Endothelial cell of umbilical vein (primary cell): ENCODE measurements at regions not wholly inside any gene's neighbourhood (a gene's known extent, or its start where the extent isn't known, plus 50 kb on each side); places are given as distances from the start of the nearest gene placed in this dataset.

Experiments used
- EZH2 ChIP-seq: IDR thresholded peaks from 2 replicates; pipeline ENCODE4 v1.6.1; 2012; ENCODE audit warnings: borderline replicate concordance, low read depth, mild to moderate bottlenecking, moderate library complexity, low read length, inconsistent platforms; ENCODE audit not compliant: severe bottlenecking
- FOS ChIP-seq: IDR thresholded peaks from 2 replicates; pipeline ENCODE4 v1.6.1; 2011; ENCODE audit warnings: mild to moderate bottlenecking, low read length, moderate library complexity, borderline replicate concordance; ENCODE audit not compliant: insufficient read depth
- GATA2 ChIP-seq: IDR thresholded peaks from 2 replicates; pipeline ENCODE4 v1.7.0; 2011; ENCODE audit warnings: low read depth, mild to moderate bottlenecking, moderate library complexity, mixed read lengths, low read length; ENCODE audit not compliant: insufficient read length, insufficient read depth
- JUN ChIP-seq: IDR thresholded peaks from 2 replicates; pipeline ENCODE4 v1.6.1; 2011; ENCODE audit warnings: borderline replicate concordance, low read depth; ENCODE audit not compliant: insufficient read length, insufficient read depth
- MYC ChIP-seq: IDR thresholded peaks from one replicate; pipeline ENCODE4 v1.6.1; 2011; ENCODE audit warnings: mild to moderate bottlenecking, low read depth, low read length
- POLR2A ChIP-seq: IDR thresholded peaks from 2 replicates; pipeline ENCODE4 v1.6.1; 2012; ENCODE audit warnings: low read depth, mild to moderate bottlenecking, control low read depth, low read length
- POLR2AphosphoS5 ChIP-seq: IDR thresholded peaks from 2 replicates; pipeline ENCODE4 v1.6.1; 2012; ENCODE audit warnings: low read depth, mild to moderate bottlenecking, control low read depth, low read length, moderate library complexity; ENCODE audit not compliant: insufficient read depth
- TF ChIP-seq, protein P1 (sequence below), 2 donors: IDR thresholded peaks; 1 replicate in 1 of 2; 2 replicates in 1 of 2; pipeline ENCODE4 v1.5.1; 2011; ENCODE audit warnings: low read length in 2 of 2, mild to moderate bottlenecking in 2 of 2, moderate library complexity in 2 of 2, control low read depth in 1 of 2, inconsistent platforms in 1 of 2, low read depth in 1 of 2; ENCODE audit not compliant: insufficient read depth in 1 of 2; ENCODE audit errors: extremely low read depth in 1 of 2
- TF ChIP-seq, protein P2 (sequence below): IDR thresholded peaks from 2 replicates; pipeline ENCODE4 v1.6.1; 2011; ENCODE audit not compliant: insufficient read depth, insufficient read length

DNA sequence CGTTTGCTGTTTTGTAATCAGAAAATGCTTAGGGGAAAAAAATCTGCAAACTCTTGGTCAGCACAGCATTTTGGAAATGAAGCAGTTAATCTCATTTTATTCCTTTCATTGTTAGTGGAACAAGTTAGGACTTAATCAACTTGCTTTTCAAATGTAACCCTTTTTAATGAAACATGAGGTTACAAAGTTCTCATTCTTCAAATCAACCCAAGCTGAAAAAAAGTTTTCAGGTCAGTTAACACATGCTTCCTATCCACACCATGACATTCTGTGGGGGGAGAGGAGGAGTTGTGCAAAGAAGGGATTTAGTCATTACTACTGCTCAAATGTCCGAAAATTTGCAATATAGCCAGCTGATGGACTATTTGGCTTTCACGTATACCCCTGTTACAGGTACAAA lies 283.2 kb upstream of the LYPLAL1 start:
- TF ChIP-seq, protein P1, sequence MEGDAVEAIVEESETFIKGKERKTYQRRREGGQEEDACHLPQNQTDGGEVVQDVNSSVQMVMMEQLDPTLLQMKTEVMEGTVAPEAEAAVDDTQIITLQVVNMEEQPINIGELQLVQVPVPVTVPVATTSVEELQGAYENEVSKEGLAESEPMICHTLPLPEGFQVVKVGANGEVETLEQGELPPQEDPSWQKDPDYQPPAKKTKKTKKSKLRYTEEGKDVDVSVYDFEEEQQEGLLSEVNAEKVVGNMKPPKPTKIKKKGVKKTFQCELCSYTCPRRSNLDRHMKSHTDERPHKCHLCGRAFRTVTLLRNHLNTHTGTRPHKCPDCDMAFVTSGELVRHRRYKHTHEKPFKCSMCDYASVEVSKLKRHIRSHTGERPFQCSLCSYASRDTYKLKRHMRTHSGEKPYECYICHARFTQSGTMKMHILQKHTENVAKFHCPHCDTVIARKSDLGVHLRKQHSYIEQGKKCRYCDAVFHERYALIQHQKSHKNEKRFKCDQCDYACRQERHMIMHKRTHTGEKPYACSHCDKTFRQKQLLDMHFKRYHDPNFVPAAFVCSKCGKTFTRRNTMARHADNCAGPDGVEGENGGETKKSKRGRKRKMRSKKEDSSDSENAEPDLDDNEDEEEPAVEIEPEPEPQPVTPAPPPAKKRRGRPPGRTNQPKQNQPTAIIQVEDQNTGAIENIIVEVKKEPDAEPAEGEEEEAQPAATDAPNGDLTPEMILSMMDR (IDR thresholded peaks at IDR 0.05; ENCODE audit: extremely low read depth in 1 of 2, insufficient read depth in 1 of 2, low read depth in 1 of 2, low read length in 2 of 2): no peak
- no peak for TF ChIP-seq POLR2A
- no peak for TF ChIP-seq EZH2
- no peak for TF ChIP-seq POLR2AphosphoS5
- no peak for TF ChIP-seq FOS
- TF ChIP-seq, protein P2, sequence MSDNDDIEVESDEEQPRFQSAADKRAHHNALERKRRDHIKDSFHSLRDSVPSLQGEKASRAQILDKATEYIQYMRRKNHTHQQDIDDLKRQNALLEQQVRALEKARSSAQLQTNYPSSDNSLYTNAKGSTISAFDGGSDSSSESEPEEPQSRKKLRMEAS: no peak
- TF ChIP-seq JUN: no peak
- TF ChIP-seq GATA2: no peak
- no peak for TF ChIP-seq MYC
